Endothelial cell of umbilical vein (primary cell): ENCODE measurements at regions not wholly inside any gene's neighbourhood (a gene's known extent, or its start where the extent isn't known, plus 50 kb on each side); places are given as distances from the start of the nearest gene placed in this dataset.

Source experiments
- EZH2 ChIP-seq: IDR thresholded peaks from 2 replicates; pipeline ENCODE4 v1.6.1; 2012; ENCODE audit warnings: borderline replicate concordance, low read depth, mild to moderate bottlenecking, moderate library complexity, low read length, inconsistent platforms; ENCODE audit not compliant: severe bottlenecking
- POLR2A ChIP-seq: IDR thresholded peaks from 2 replicates; pipeline ENCODE4 v1.6.1; 2012; ENCODE audit warnings: low read depth, mild to moderate bottlenecking, control low read depth, low read length

GRCh38 chr16:59907611-59908010, 1173.5 kb upstream of the GOT2 start:
- TF ChIP-seq EZH2 (no peak), POLR2A (no peak)
